SHP77 treated with DMSO at 0.1 percent for 48 hours (cell line): ENCODE measurements at regions not wholly inside any gene's neighbourhood (a gene's known extent, or its start where the extent isn't known, plus 50 kb on each side); places are given as distances from the start of the nearest gene placed in this dataset.
"Not testable (repeated sequence)": the region's sequence is repeated elsewhere in the genome, so short reads cannot be mapped to it uniquely, and the experiment has no call there.

Experiments
- DNase-seq: peaks from one replicate; lab custom pipeline; 2025; lab: John Stamatoyannopoulos, UW

- DNase-seq, result no peak
Measured at GRCh38 chr13:44748439-44748838, 172.3 kb upstream of the TSC22D1 start.

- DNase-seq, result no peak
Measured at GRCh38 chr13:44747179-44747578, 171.0 kb upstream of the TSC22D1 start.

- DNase-seq, result no peak
Measured at GRCh38 chr13:44746690-44747089, 170.6 kb upstream of the TSC22D1 start.

- no peak for DNase-seq
Measured at GRCh38 chr13:44744880-44745633, 168.9 kb upstream of the TSC22D1 start.

- DNase-seq, result no peak
Measured at GRCh38 chr13:44739539-44739938, 163.4 kb upstream of the TSC22D1 start.

GRCh38 chr13:44739120-44739519 lies 163.0 kb upstream of the TSC22D1 start:
- no peak for DNase-seq

- no peak for DNase-seq
Measured at GRCh38 chr13:44738463-44738862, 162.3 kb upstream of the TSC22D1 start.

GRCh38 chr13:44735806-44736205 lies 159.7 kb upstream of the TSC22D1 start:
- DNase-seq, result no peak

GRCh38 chr13:44734201-44734707 lies 158.1 kb upstream of the TSC22D1 start:
- DNase-seq, result no peak

- no peak for DNase-seq
Measured at GRCh38 chr13:44732503-44733098, 156.5 kb upstream of the TSC22D1 start.

- no peak for DNase-seq
Measured at GRCh38 chr13:44730851-44731250, 154.7 kb upstream of the TSC22D1 start.

- DNase-seq, result no peak
Measured at GRCh38 chr13:44730099-44730498, 154.0 kb upstream of the TSC22D1 start.

GRCh38 chr13:44727591-44727990 lies 151.5 kb upstream of the TSC22D1 start:
- DNase-seq, result not testable (repeated sequence)

- DNase-seq, result no peak
Measured at GRCh38 chr13:44726778-44727177, 150.6 kb upstream of the TSC22D1 start.

- no peak for DNase-seq
Measured at GRCh38 chr13:44726214-44726613, 150.1 kb upstream of the TSC22D1 start.

- DNase-seq, result no peak
Measured at GRCh38 chr13:44719857-44720671, 143.9 kb upstream of the TSC22D1 start.

GRCh38 chr13:44718467-44718866 lies 142.3 kb upstream of the TSC22D1 start:
- DNase-seq, result no peak

GRCh38 chr13:44715287-44716230 lies 139.4 kb upstream of the TSC22D1 start:
- no peak for DNase-seq

GRCh38 chr13:44713788-44714469 lies 137.8 kb upstream of the TSC22D1 start:
- DNase-seq, result no peak

- no peak for DNase-seq
Measured at GRCh38 chr13:44711706-44712105, 135.6 kb upstream of the TSC22D1 start.

- DNase-seq, result no peak
Measured at GRCh38 chr13:44710576-44710975, 134.4 kb upstream of the TSC22D1 start.
